ENCODE measurements at regions not wholly inside any gene's neighbourhood (a gene's known extent, or its start where the extent isn't known, plus 50 kb on each side); places are given as distances from the start of the nearest gene placed in this dataset.

DNA sequence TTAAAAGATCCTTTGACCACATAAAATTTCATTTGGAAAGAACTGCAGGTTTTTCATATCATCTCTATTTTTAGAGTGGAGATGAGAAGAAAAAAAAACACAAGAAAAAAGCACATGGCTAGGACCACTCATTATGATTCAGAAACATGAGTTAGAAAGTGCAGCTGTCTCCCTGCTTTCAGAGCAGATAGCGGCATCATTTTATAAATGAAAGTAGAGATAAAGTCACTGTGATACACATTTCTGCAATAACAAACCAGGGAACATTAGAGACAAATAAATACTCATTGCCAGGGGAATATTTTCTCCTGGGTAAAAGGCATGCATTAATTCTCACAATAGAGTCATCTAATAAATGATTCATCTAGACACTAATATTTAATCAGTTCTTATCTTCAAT, 87.5 kb upstream of the PLPPR4 start (continued):
- TF ChIP-seq, protein P1, sequence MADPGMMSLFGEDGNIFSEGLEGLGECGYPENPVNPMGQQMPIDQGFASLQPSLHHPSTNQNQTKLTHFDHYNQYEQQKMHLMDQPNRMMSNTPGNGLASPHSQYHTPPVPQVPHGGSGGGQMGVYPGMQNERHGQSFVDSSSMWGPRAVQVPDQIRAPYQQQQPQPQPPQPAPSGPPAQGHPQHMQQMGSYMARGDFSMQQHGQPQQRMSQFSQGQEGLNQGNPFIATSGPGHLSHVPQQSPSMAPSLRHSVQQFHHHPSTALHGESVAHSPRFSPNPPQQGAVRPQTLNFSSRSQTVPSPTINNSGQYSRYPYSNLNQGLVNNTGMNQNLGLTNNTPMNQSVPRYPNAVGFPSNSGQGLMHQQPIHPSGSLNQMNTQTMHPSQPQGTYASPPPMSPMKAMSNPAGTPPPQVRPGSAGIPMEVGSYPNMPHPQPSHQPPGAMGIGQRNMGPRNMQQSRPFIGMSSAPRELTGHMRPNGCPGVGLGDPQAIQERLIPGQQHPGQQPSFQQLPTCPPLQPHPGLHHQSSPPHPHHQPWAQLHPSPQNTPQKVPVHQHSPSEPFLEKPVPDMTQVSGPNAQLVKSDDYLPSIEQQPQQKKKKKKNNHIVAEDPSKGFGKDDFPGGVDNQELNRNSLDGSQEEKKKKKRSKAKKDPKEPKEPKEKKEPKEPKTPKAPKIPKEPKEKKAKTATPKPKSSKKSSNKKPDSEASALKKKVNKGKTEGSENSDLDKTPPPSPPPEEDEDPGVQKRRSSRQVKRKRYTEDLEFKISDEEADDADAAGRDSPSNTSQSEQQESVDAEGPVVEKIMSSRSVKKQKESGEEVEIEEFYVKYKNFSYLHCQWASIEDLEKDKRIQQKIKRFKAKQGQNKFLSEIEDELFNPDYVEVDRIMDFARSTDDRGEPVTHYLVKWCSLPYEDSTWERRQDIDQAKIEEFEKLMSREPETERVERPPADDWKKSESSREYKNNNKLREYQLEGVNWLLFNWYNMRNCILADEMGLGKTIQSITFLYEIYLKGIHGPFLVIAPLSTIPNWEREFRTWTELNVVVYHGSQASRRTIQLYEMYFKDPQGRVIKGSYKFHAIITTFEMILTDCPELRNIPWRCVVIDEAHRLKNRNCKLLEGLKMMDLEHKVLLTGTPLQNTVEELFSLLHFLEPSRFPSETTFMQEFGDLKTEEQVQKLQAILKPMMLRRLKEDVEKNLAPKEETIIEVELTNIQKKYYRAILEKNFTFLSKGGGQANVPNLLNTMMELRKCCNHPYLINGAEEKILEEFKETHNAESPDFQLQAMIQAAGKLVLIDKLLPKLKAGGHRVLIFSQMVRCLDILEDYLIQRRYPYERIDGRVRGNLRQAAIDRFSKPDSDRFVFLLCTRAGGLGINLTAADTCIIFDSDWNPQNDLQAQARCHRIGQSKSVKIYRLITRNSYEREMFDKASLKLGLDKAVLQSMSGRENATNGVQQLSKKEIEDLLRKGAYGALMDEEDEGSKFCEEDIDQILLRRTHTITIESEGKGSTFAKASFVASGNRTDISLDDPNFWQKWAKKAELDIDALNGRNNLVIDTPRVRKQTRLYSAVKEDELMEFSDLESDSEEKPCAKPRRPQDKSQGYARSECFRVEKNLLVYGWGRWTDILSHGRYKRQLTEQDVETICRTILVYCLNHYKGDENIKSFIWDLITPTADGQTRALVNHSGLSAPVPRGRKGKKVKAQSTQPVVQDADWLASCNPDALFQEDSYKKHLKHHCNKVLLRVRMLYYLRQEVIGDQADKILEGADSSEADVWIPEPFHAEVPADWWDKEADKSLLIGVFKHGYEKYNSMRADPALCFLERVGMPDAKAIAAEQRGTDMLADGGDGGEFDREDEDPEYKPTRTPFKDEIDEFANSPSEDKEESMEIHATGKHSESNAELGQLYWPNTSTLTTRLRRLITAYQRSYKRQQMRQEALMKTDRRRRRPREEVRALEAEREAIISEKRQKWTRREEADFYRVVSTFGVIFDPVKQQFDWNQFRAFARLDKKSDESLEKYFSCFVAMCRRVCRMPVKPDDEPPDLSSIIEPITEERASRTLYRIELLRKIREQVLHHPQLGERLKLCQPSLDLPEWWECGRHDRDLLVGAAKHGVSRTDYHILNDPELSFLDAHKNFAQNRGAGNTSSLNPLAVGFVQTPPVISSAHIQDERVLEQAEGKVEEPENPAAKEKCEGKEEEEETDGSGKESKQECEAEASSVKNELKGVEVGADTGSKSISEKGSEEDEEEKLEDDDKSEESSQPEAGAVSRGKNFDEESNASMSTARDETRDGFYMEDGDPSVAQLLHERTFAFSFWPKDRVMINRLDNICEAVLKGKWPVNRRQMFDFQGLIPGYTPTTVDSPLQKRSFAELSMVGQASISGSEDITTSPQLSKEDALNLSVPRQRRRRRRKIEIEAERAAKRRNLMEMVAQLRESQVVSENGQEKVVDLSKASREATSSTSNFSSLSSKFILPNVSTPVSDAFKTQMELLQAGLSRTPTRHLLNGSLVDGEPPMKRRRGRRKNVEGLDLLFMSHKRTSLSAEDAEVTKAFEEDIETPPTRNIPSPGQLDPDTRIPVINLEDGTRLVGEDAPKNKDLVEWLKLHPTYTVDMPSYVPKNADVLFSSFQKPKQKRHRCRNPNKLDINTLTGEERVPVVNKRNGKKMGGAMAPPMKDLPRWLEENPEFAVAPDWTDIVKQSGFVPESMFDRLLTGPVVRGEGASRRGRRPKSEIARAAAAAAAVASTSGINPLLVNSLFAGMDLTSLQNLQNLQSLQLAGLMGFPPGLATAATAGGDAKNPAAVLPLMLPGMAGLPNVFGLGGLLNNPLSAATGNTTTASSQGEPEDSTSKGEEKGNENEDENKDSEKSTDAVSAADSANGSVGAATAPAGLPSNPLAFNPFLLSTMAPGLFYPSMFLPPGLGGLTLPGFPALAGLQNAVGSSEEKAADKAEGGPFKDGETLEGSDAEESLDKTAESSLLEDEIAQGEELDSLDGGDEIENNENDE (IDR thresholded peaks at IDR 0.05; ENCODE audit: insufficient replicate concordance, low read length), result no peak
- no peak for TF ChIP-seq GTF2F1 (IDR thresholded peaks at IDR 0.05; ENCODE audit: borderline replicate concordance, low read depth, low read length)
- TF ChIP-seq EP300 (IDR thresholded peaks at IDR 0.05; ENCODE audit: borderline replicate concordance in 1 of 2, low read depth in 2 of 2, low read length in 2 of 2), result no peak
- TF ChIP-seq JUN (IDR thresholded peaks at IDR 0.05; ENCODE audit: low read depth, low read length), result no peak
- TF ChIP-seq SP2 (IDR thresholded peaks at IDR 0.05; ENCODE audit: low read length), result no peak
